Mucosa of rectum (tissue), 2 donors: ENCODE measurements at regions not wholly inside any gene's neighbourhood (a gene's known extent, or its start where the extent isn't known, plus 50 kb on each side); places are given as distances from the start of the nearest gene placed in this dataset.

Experiments
- H3K27ac ChIP-seq, 2 donors: one replicate each; pipeline ENCODE4 v1.7.0; 2013; ENCODE audit warnings: inconsistent platforms in 2 of 2, low read depth in 2 of 2, low read length in 2 of 2
- H3K27me3 ChIP-seq, 2 donors: one replicate each; pipeline ENCODE4 v1.7.0; 2013; ENCODE audit warnings: low read length in 2 of 2; ENCODE audit not compliant: control insufficient read depth in 2 of 2, insufficient read depth in 2 of 2
- H3K36me3 ChIP-seq, 2 donors: one replicate each; pipeline ENCODE4 v1.7.0; 2013; ENCODE audit warnings: low read length in 2 of 2; ENCODE audit not compliant: control insufficient read depth in 2 of 2, insufficient read depth in 2 of 2
- H3K4me1 ChIP-seq, 2 donors: one replicate each; pipeline ENCODE4 v1.7.0; 2013; ENCODE audit warnings: low read length in 2 of 2, mild to moderate bottlenecking in 1 of 2; ENCODE audit not compliant: control insufficient read depth in 2 of 2, insufficient read depth in 2 of 2
- H3K4me3 ChIP-seq, 2 donors: one replicate each; pipeline ENCODE4 v1.7.0; 2013; ENCODE audit warnings: low read length in 2 of 2
- H3K9ac ChIP-seq, 2 donors: one replicate each; pipeline ENCODE4 v1.7.0; 2013; ENCODE audit warnings: low read length in 2 of 2, low read depth in 1 of 2, mild to moderate bottlenecking in 1 of 2
- H3K9me3 ChIP-seq, 2 donors: one replicate each; pipeline ENCODE4 v1.7.0; 2013; ENCODE audit warnings: low read length in 2 of 2; ENCODE audit not compliant: control insufficient read depth in 2 of 2
- donor health status: healthy.
- donor health status: Normal muscosa, but diverticular disease.

DNA sequence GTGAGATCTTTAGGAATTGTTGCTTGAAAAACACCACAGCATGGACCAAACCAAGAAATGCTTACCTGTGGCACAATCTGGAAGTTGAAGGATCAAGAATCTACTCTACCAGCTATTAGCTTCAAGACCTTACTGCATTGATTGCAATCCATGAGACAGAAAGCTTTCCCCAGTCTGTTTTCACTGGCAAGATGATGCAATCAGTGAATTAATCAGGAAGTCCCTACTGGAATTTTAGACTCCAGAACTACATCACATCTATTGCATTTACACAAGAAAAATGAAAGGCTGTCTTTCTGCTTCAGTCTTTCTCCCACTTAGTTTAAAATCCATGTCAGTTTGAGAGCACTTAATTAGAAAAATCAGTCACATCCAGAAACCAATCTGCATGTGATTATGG, 191.7 kb downstream of the TFEC start:
- no peaks in the 10 kb centered on the region for H3K4me1 ChIP-seq
- H3K4me3 ChIP-seq, result no peak overlapping the region
- no peaks in the 10 kb centered on the region for H3K27me3 ChIP-seq
- H3K27ac ChIP-seq, result no peak overlapping the region
- no peak overlapping the region for H3K9ac ChIP-seq
- H3K9me3 ChIP-seq, result no peaks in the 10 kb centered on the region
- no peaks in the 10 kb centered on the region for H3K36me3 ChIP-seq

DNA sequence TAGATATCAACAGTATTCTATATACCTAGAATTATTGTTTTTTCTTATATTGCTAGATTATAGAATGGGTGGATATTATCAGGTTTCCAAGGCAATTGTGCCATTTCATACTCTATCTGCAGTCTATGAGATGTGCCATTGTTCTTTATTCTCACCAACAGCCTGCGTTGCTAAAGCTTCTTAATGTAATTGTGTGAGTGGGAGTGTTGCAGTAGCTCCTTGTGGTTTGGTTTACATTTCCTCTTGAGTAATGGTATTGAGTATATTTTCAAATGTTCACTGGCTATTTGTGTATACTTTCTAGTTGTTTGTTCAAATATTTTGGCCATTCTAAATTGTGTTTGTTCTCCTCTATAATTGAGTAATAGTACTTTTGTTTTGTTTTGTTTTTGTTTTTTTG, 199.2 kb downstream of the TFEC start:
- Histone ChIP-seq H3K9me3 (no peaks in the 10 kb centered on the region), H3K27ac (no peak overlapping the region), H3K4me1 (no peaks in the 10 kb centered on the region), H3K4me3 (no peak overlapping the region), H3K27me3 (no peaks in the 10 kb centered on the region), H3K9ac (no peak overlapping the region), H3K36me3 (no peaks in the 10 kb centered on the region)

DNA sequence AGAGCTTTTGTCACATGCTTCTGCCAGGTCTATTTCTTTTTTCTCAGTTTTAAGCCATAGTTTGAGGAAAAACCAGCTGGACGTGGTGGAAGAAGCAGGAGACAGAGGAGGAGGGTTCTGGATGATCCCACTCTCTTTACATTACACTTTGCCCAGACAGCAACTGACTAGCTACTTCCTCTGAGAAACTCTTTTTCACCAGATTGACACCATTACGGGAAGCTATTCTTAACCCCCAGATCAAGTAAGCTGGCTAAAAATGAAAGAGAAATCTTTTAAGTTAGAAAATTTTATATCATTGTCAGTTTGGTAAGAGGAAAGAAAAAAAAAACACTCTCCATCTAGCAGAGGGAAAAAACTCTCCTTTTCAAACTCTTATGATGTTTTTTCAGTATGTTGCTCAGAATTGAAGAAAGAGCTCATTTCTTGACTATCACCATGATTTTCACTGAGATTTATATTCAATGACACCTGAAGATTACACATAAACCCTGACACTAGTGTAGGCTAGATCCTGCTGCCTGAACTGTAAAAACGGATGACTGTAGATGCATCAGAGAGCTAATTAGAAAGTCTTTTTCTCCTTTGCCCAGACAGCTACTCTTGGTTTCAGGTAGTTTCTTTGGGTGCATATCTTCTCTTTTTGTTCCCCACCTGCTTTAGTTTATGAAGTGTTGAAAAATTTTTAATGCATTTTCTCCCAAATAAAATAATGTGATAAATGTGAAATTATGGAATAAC, 203.1 kb downstream of the TFEC start:
- Histone ChIP-seq H3K4me1 (no peaks in the 10 kb centered on the region), H3K9me3 (no peaks in the 10 kb centered on the region), H3K27ac (no peak overlapping the region), H3K4me3 (no peak overlapping the region), H3K36me3 (no peaks in the 10 kb centered on the region), H3K9ac (no peak overlapping the region), H3K27me3 (no peaks in the 10 kb centered on the region)

DNA sequence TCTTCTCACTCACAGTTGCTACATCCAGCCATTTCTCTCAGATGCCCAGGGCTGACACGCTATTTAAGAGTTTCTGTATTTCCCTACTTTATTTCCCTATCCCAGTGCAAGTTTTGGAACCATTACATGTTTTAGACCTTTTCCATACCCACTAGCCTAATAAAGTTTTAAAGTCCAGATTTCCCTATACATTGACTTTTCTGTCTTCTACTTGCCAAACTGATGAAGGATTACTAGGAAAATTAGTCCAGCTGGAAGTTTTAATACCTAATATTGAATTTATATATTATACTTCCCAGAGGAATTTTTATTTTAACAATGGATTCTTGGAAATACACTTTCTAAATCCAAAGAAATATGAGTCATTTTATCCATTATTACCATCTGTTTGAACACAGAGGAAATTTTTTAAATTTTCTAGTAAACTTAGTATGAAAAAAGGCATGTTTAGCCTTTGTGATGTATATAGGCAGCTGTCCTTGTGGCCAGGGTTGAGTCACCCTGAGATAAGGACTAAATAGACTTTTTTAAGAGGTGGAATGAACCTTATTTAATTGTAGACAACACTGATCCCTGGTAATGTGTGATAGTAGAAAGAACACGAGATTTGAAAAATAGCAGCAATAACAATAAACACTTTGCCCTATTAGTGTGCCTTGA, 205.0 kb downstream of the TFEC start:
- Histone ChIP-seq H3K27me3 (no peaks in the 10 kb centered on the region), H3K36me3 (no peaks in the 10 kb centered on the region), H3K4me3 (no peak overlapping the region), H3K9ac (no peak overlapping the region), H3K27ac (no peak overlapping the region), H3K9me3 (no peaks in the 10 kb centered on the region), H3K4me1 (no peaks in the 10 kb centered on the region)

DNA sequence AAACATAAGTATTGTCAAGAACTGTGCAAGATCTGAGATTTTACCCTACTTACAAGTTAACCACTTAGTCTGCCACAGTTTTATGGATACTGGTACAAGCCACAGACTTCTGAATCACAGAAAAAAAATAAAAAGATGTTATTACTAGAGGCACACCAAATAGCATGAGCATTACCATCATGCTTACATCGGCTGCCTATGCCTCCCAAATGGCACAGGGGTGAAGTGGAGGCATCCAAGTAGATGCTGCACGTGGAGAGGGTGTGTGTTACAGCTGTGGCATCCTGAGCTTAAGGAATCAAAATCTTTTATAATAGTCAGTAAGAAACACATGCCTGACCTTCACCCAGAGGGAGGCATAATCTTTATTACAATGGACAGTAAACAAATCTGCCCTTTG, 207.8 kb downstream of the TFEC start:
- H3K9ac ChIP-seq, result no peak overlapping the region
- no peaks in the 10 kb centered on the region for H3K4me1 ChIP-seq
- H3K27ac ChIP-seq, result no peak overlapping the region
- no peak overlapping the region for H3K4me3 ChIP-seq
- H3K27me3 ChIP-seq, result no peaks in the 10 kb centered on the region
- no peaks in the 10 kb centered on the region for H3K36me3 ChIP-seq
- H3K9me3 ChIP-seq, result no peaks in the 10 kb centered on the region

DNA sequence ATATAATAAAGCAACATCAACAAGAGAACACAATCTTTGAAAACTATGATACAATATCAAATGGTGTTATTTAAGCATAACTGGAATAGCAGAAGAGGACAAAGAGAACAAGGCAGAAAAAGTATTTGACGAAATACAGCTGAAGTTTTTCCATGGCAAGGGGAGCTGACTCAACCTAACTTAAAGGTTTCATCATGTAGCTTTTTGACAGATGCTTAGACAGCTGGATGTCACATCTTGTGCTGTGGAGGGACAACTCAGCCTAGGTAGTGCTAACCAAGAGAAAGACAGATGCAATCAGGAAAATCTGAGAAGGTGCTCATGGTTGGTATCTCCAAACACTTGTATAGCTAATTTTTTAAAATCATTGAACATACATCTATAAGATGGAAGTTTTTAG, 208.2 kb downstream of the TFEC start:
- H3K4me3 ChIP-seq, result no peak overlapping the region
- no peaks in the 10 kb centered on the region for H3K36me3 ChIP-seq
- H3K9me3 ChIP-seq, result no peaks in the 10 kb centered on the region
- H3K27me3 ChIP-seq, result no peaks in the 10 kb centered on the region
- H3K27ac ChIP-seq, result no peak overlapping the region
- no peak overlapping the region for H3K9ac ChIP-seq
- H3K4me1 ChIP-seq, result no peaks in the 10 kb centered on the region

DNA sequence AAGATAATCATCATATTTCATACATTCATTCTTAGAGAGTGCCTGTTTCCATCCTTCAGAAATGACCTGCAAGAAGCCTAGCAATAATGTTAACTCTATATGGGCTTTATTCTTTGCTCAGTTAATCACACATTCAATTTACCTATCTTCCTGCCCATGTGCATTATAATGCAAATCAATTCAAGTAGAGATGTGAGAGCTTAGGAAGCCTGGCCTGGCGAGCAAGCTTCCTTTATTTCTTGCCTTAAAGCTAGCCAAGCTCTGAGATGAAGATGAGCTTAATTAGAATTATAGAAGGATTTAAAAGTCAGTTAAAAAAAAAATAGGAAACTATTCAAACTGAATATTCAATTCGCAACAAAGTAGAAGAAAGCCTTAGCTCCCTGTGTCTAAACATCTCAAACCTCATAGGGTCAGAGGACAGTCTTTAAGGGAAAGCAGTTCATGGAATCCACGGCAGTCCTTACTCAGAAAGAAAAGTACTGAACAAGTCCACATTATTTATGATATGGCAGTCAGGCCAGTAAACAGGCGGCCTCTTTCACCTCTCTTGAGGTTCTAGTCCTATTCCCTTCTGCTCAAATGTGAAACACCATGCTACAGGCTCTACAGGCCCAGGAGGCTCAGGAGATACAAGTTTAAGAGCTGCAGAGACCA, 214.1 kb downstream of the TFEC start:
- Histone ChIP-seq H3K4me3 (no peak overlapping the region), H3K9ac (no peak overlapping the region), H3K4me1 (no peaks in the 10 kb centered on the region), H3K27me3 (no peaks in the 10 kb centered on the region), H3K9me3 (no peaks in the 10 kb centered on the region), H3K36me3 (no peaks in the 10 kb centered on the region), H3K27ac (no peak overlapping the region)

DNA sequence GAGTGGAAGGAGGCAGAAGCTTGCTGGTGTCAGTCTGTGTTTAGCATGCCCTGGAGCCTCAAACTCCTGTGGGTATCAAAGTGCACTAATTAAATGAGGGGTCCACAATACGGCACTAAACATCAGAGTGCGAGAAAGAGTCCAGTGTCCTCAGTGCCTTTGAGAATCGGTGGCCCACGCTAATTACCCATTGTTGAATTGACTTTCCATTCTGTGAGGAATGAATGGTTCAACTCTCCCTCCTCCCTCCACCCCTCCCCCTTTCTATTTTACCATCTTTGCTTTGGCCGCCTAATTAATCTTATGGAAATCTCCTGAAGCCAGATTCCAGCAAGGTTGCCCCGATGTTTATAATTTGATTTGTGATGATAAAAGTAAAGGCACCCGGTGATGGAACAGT, 217.8 kb downstream of the TFEC start:
- no peaks in the 10 kb centered on the region for H3K36me3 ChIP-seq
- H3K4me1 ChIP-seq, result no peaks in the 10 kb centered on the region
- H3K27ac ChIP-seq, result no peak overlapping the region
- H3K9me3 ChIP-seq, result no peaks in the 10 kb centered on the region
- no peak overlapping the region for H3K9ac ChIP-seq
- no peaks in the 10 kb centered on the region for H3K27me3 ChIP-seq
- H3K4me3 ChIP-seq, result no peak overlapping the region

DNA sequence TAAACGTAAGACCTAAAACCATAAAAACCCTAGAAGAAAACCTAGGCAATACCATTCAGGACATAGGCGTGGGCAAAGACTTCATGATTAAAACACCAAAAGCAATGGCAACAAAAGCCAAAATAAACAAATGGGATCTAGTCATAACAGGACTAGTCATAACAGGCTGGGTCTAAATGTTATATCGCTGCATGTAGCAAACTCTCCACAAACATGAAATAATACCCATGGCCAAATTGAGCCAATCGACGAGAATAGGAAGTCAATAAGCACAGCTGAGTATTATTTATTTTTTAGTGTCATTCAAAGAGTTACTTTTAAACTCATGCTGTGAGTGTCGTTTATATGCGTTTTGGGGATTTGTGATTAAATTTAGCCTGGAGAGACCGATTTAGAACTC, 225.1 kb downstream of the TFEC start:
- H3K9me3 ChIP-seq, result no peaks in the 10 kb centered on the region
- no peaks in the 10 kb centered on the region for H3K27me3 ChIP-seq
- no peak overlapping the region for H3K4me3 ChIP-seq
- H3K9ac ChIP-seq, result no peak overlapping the region
- H3K4me1 ChIP-seq, result no peaks in the 10 kb centered on the region
- no peak overlapping the region for H3K27ac ChIP-seq
- no peaks in the 10 kb centered on the region for H3K36me3 ChIP-seq

DNA sequence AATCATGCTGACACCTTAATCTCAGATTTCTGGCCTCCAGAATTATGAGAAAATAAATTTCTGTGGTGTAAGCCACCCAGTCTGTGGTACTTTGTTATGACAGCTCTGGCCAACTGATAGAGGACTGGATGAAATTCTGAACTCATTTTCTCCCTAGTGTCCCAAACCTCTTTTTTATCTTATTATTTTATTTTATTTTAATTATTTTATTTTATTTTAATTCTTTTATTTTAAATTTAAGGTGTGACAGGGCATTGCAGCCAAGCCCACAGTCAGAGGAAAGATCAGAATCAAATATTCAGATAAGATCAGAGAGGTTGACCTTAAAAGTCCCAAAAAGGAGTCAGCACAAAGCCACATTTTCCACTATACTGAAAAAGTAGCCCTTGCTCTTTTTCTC, 228.1 kb downstream of the TFEC start:
- H3K36me3 ChIP-seq, result no peaks in the 10 kb centered on the region
- H3K4me3 ChIP-seq, result no peak overlapping the region
- no peaks in the 10 kb centered on the region for H3K4me1 ChIP-seq
- H3K9ac ChIP-seq, result no peak overlapping the region
- H3K9me3 ChIP-seq, result no peaks in the 10 kb centered on the region
- H3K27me3 ChIP-seq, result no peaks in the 10 kb centered on the region
- H3K27ac ChIP-seq, result no peak overlapping the region
